NCI-H460 (cell line): ENCODE measurements at regions not wholly inside any gene's neighbourhood (a gene's known extent, or its start where the extent isn't known, plus 50 kb on each side); places are given as distances from the start of the nearest gene placed in this dataset.

Experiments used
- DNase-seq: peaks from one replicate; pipeline ENCODE4 v3.0.0-alpha.2; 2016; ENCODE audit warnings: low read depth; ENCODE audit errors: extremely low read depth

DNA sequence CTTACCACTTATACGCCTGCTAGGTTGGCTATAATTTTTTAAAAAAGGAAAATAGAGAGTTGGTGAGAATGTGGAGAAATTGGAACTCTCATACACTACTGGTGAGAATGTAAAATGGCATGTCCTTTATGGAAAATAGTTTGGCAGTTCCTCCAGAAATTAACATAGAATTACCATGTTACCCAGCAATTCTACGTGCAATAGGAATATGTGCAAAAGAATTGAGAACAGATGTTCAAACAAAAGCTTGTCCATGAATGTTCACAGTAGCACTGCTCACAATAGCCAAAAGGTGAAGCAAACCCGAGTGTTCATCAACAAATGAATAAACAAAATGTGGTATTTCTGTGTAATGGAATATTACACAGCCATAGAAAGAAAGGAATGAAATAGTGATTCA is 592.2 kb downstream of the DHX35 start:
- DNase-seq = no peak

DNA sequence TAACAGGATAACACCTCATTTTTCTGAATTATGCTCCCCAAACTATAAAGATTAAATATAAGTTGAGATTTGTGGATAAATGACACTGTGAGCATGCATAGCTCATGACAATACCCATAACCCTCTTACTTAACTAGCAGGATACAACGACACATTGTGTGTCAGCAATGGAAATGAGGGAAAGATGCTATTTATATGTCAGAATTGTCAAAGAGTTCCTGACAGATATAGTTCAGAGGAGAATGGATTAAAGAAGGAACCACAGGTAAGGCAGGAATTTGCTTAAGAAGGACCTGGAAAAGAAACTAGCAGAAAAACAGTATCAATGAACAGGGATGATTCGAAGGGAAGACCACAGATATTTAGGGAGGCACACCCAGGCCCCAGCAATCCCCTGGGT is 591.0 kb downstream of the DHX35 start:
- DNase-seq = no peak

DNA sequence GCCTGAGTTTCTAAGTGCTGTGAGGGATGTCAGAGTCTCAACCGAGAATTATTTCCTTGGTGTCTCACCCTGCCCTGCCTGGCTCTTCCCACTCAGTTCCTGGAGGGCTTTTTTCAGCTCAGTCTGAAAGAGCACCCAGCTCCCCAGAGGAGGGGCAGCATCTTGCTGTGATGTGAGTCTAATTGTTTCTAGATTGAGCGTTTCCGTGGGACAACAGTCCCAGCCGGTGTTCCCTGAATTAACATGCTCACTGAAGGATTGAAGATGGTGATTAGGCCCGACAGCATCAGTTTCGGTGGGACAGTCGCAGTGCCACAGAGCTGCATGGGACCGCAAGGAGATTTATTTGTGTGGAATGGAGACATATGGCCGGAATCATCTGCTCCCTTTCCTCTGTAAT is 587.6 kb downstream of the DHX35 start:
- DNase-seq = no peak

DNA sequence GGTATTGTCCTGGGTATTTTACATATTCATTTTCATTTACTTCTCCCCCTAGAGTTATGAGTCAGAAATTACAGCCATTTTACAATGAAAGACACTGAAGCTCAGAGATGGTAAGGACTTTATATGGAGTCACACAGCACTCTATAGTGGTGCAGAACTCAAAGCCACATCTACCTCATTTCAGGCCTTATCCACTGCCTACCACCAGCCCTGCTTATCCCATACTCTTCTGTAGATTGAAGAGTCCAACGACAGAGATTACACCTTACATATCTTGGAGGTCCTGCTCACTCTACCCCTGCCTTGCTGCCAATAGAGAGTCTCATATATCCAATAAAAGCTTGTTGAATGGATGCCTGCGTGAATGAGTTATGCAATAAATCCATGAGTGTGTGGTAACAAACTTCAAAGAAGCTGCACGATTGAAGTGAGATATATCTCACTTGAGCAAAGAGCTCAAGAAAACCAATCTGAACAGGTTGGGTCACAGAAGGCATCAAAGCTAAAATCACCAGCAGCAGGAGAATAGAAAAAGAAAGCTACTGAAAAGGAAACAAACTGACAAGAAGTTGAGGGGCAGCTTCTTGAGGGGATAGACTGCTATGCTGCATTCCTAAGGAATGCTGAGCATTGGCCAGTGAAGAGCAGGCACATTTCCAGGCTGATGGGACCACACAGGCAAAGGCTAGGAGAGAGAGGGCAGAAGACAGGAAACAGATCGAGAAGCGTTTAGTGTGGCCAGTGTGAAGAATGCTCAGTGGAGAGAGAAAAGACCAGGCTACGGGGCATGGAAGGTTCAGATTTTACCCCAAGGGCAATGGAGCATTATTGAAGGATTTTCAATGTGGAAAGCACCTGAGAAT is 585.6 kb downstream of the DHX35 start:
- DNase-seq = no peak

DNA sequence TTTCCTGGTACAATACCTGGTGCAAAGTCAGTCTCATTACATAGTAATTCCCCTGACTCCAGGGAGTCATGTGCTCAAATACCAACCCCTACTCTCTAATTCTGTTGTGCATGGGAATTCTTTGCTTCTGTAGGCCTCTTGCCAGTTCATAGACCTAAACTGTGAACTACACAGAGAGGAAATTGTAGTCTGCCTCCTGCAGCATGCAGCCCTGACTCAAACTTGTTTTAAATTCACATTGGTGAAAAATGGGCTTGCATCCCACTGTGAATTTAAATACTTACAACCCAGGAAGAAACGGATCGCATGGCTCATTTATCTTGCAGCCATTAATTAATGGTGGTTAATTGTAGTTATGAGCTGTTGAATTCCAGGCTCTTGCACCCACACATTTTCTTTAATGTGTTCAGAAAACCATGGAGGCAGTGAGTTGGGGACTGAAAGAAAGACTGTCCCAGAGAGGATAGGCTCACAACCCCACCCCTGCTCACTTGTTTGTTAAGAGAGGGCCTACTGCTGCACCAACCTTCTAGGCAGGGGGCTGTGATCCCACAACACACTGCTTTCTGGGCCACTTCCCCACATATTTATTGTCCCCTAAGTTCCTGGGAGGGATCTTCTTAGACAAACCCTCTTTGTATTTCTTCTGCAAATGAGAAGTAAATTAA is 579.1 kb downstream of the DHX35 start:
- no peak for DNase-seq

DNA sequence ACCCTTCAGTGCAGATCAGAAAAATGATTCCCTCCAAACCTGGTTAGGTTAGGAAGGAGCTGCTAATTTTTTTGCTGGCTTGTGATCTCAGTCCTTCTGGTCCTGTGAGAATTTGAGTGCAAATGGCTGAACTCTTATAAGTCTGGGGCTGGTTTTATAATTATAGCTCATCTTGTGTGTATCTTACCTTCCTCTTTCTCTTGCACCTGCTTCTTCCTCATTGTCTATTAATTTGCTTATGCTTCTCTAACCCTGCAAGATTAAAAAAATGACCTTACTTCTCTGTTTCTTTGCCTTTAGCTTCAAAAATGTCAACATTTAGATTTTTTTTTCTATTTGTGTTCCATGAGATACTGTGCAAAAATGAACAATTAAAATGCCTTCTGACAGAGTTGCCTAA is 576.2 kb downstream of the DHX35 start:
- DNase-seq = no peak

DNA sequence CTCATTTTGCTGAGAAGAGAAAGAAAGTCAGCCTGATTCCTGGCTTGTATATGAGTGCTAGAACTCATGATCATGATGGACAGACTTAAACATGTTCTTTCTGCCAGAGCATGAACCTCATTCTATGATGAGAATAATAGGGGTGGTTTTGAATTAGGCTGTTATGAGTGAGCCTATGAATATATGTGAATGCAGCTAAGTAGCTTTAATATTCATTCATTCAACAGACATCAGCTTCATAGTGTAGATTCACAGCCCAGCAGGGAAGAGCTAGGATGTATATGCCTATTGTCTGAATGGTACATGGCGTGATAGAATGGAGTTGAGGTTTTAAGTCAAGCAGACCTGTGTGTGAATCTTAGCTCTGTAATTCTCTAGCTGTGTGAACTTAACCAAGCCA is 573.2 kb downstream of the DHX35 start:
- no peak for DNase-seq

DNA sequence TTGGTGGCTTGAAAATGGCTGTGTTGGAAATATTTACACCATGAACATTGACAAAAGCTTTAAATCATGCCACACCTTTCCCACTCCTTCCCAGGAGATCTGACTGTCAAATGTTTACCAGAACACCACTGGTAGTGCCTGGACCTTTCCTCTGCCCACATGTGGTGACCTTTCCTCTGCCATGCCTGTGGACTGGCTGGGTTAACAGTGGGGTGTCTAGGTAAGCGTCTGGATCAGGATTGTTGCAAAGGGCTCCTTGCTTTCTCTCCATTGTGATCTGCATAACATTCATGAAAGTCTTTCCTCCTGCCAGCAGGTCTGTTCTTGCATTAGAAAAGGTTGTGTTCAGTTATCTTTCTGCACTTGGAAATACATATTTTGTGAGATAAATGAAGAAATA is 572.7 kb downstream of the DHX35 start:
- DNase-seq = no peak

DNA sequence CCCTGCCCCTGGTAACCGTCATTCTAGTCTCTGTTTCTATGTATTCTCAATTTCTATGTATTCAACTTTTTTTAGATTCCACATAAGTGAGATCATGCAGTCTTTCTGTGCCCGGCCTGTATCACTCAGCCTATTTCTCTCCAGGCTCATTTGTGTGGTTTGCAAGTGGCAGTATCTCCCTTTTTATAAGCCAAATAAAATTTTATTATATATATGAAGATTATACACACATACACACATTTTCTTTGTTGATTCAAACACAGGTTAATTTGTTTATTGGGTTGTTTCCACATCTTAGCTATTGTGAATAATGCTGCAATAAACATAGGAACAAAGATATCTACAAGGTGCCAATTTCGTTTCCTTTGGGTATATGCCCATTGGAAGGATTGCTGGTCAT is 571.7 kb downstream of the DHX35 start:
- no peak for DNase-seq

DNA sequence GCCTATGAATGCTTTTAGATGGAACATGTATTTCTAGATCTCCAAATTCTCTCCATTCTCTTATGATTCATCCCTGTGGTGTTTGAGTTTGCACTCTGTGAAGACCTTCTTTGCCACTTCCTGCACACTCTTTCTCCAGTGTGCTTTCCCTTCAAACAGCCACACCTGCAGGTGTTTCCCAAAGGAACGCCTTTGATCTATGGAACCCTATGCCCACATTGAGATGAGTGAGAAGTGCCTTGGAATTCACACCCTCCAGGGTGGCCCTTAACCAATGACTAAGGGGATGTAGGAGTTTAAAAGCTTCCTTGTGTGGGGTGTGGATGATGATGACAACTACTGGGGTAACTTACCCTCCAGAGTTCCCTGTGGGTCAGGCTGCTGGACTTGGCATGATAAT is 570.1 kb downstream of the DHX35 start:
- no peak for DNase-seq

DNA sequence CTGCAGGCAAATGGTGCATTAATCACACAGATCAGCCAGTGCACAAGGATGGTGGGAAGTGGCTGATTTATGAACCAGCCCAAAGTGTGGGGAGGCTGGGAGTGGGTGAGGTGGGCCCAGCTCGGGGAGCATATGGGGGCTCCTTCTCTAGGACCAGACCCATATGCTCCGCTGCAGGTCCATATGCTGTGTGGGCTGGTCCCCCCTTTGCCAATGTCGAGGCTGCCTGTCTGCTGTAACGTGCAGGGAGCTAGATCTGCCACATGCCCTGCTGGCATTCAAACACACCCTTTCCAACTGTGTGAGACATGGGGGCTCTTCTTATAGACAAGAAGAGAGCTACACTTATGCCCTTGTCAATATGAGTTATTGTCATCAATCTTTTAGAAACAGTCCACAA is 566.3 kb downstream of the DHX35 start:
- DNase-seq = no peak

DNA sequence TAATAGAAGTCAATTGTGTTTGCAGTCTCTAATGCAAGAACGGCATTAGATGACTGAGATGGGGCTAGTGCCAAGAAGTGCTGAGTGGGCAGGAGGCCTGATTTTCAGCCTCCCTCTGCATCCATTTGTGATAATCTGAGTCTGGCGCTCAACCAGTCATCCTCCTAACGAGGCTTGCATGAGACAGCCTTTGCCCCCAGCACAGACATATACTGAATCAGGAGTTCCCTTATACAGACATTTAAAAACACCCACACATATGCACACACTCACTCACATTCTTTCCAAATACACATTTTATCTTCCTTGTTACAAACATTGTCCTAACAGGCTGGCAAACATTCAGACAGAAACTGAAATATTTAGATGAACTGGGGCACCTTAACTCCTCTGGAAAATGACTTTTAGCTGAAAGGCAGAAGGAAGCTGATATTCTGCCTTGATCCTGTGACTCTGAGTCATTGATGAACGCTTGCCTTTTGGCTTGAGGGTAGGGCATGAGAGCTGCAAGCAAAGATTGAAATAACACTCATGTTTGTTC is 562.3 kb downstream of the DHX35 start:
- no peak for DNase-seq

DNA sequence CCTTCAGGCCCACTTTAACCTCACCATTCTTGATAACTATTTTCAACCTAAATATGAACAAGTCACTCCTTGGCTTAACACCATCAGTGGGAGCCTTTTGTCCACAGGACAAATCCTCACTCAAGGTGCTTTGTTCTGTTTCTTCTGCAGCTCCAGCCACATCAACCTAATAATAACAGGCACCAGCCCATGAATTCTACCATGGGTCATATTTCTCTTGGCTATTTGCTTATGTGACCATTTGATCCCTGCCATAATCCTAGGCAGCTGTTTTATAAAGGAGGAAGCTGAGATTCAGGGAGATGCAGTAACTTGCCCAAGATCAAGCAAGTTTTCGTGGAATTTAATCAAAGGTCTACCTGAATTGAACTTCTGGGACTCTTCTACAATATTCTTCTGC is 561.3 kb downstream of the DHX35 start:
- DNase-seq = no peak

DNA sequence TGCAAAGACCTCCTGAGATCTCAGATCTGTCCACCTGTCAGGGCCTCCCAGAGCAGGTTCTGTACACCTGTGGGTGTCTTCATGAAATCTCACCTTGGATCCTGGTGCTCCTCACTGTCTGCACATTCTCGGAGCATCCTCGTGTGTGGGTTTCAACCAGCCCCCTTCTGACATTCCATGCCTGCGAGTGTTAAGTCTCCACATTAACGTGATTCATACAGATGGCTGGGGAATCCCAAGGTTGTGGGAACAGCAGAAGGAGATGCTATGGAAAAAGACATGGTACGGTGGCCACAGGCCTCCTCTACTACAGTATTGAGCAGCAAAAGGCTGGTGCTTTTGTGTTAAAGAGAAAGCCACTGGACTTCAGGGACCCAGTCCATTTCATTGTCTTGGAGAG is 556.5 kb downstream of the DHX35 start:
- DNase-seq = no peak

DNA sequence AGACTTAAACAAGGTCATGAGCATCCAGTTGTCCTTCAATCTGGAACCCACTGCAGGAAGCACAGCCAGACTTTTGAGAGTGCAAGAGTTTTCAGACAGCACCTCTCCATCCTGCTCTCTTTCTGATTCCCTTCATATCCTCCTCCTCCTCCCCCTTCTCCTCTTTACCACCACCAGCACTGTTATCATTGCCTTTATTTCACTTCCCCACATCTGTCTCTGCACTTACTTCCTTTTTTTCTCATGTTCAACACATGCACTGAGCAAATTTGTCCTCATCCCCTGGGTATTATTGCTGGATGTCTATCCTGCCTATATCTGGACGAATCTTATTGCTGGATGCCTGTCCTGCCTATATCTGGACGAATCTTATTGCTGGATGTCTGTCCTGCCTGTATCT is 554.8 kb downstream of the DHX35 start:
- DNase-seq = no peak

DNA sequence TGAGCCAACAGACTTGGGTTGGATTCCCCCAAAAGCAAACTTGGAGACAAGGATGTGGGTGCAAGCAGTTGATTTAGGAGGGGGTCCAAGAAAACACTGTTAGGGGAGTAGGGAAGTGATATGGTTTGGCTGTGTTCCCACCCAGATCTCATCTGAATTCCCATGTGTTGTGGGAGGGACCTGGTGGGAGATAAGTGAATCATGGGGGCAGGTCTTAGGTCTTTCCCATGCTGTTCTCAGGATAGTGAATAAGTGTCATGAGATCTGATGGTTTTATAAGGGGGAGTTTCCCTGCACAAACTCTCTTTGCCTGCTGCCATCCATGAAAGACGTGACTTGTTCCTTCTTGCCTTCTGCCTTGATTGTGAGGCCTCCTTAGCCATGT is 542.6 kb downstream of the DHX35 start:
- no peak for DNase-seq

DNA sequence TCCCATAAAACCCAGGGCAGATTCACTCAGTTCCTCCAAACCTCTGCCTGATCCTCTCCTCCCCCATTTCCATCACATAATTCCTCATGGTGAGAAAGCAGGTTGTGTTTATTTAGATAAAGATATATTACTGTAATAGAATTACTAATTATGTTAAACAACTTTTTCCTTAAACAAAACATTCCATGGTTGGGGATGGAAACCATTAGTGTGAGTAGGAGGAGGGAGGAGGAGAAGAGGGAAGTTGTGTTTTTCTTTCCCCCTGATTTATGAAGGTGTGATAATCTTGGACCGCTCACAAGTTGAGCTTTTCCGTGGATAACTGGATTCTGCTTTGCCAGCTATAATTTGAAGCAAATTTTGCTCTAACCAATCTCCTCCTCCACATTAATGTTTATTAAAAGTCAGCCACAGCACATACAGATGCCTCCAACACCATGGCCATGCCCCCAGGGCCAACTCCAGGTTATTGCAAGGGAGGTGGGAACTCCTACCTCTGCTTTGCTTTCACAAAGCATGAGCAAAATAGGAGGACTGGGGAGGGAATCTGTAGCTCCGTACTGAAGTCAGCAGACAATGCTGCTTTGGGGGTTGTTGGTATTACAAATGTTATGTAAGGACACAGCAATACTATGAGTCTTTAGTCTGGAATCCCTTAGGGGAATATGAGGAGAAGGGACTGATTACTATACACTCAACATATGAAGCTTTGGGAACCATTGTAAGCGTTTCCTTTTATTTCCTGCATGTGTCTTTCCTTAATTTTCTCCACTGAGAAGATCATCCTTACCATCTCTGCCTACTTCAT is 542.0 kb downstream of the DHX35 start:
- DNase-seq = no peak

DNA sequence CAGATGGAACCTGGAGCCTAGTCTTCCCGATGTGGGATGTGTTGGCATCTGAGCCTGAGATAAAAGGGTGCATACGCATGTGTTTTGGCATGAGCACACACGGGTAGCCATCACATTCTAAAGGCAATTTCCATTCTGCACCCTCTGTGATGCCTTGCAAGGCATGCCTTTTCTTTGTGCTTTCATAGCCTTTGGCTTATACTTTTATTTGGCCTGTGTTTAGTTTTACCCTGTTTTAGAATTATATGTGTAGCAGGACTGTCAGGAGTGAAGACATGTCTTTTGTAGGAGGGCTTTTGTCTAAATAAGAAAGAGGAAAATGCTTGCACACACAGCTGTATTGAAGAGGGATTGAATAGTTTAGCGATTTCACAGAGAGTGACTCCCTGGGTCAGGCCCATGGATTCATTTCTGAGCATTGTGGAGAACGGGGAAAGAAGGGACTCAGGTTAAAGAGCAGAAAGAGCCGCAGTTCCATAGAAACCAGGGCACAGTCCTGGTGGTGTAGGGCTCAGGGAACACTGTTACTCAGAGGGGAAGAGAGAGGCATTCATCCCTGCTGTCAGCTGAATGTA is 530.2 kb downstream of the DHX35 start:
- no peak for DNase-seq

DNA sequence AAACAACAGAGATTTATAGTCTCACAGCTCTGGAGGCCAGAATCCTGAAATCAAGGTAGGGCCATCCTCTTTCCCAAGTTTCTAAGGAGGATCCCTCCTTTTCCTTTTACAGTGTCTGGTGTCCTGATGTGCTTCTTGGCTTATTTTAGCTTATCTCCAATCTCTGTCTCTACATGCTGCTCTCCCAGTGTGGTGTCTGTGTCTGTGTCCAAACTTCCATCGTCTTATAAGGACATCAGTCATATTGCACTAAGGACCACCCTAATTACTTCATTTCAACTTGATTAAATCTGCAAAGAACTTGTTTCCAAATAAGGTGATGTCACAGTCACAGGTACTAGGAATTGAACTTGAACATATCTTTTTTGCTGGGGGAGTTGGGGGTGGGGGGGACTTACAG is 529.6 kb downstream of the DHX35 start:
- DNase-seq = no peak

DNA sequence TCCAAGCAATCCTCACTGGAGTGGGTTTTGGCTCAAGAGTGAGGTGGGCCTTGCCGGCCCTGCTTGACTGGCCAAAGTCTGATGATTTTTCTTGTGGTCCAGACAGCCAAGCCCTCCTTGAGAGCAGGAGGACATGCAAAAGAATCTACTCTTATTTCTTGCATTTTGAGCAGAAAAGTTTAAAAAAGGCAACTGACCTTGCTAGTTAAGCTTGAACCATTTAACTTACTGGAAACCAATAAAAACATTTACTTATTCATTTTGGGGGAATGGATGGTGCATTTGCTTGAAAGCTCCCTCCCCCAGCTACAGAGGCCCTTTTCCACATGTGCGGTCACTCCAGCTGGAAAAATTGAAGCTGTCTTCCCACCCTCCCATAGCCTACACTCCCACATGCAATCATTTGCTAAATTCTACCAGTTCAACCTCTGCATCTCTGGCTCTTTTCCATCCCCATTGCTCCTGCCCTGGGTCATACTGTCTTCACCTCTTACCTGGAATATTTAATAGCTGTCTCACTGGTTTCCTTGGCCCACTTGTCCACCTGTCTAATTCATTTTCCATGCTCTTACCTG is 527.9 kb downstream of the DHX35 start:
- no peak for DNase-seq
